Neural cell (in vitro differentiated cells): ENCODE measurements at regions not wholly inside any gene's neighbourhood (a gene's known extent, or its start where the extent isn't known, plus 50 kb on each side); places are given as distances from the start of the nearest gene placed in this dataset.

Experiments used
- EP300 ChIP-seq: fragments of 450-650 bp; conservative IDR thresholded peaks from 2 replicates; pipeline ENCODE4 v1.6.1; 2014; ENCODE audit warnings: antibody characterized with exemption, mild to moderate bottlenecking, moderate library complexity; ENCODE audit not compliant: poor library complexity, severe bottlenecking
- POLR2AphosphoS5 ChIP-seq: IDR thresholded peaks from 2 replicates; pipeline ENCODE4 v1.6.1; 2012
- TF ChIP-seq, protein P1 (sequence below): fragments of 450-650 bp; IDR thresholded peaks from 2 replicates; pipeline ENCODE4 v1.5.1; 2014; ENCODE audit warnings: antibody characterized with exemption, mild to moderate bottlenecking, moderate library complexity; ENCODE audit not compliant: poor library complexity, severe bottlenecking

DNA sequence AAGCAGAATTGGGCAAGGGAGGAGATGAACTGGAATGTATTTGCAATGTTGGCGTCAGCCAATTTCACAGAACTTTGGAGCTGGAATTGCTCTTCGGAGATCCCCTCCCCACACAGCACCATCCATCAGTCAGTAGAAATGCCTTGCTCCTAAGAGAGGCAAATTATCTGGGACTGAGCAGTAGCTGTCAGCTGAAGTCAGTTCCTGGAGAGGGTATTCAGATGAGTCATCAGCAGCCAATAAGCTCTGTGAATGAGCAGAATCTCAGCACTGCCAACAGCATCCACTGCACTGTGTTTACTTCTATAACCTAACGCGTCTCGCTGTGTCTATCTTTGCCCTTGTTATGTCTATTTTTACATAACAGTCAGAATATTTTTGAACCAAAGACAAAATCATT is 213.7 kb downstream of the SLITRK5 start:
- TF ChIP-seq, protein P1, sequence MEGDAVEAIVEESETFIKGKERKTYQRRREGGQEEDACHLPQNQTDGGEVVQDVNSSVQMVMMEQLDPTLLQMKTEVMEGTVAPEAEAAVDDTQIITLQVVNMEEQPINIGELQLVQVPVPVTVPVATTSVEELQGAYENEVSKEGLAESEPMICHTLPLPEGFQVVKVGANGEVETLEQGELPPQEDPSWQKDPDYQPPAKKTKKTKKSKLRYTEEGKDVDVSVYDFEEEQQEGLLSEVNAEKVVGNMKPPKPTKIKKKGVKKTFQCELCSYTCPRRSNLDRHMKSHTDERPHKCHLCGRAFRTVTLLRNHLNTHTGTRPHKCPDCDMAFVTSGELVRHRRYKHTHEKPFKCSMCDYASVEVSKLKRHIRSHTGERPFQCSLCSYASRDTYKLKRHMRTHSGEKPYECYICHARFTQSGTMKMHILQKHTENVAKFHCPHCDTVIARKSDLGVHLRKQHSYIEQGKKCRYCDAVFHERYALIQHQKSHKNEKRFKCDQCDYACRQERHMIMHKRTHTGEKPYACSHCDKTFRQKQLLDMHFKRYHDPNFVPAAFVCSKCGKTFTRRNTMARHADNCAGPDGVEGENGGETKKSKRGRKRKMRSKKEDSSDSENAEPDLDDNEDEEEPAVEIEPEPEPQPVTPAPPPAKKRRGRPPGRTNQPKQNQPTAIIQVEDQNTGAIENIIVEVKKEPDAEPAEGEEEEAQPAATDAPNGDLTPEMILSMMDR, result no peak
- TF ChIP-seq EP300, result peak; percentile 92
- TF ChIP-seq POLR2AphosphoS5, result peak; percentile 80
